NCI-H446 treated with DMSO at 0.1 percent for 48 hours (cell line): ENCODE measurements at regions not wholly inside any gene's neighbourhood (a gene's known extent, or its start where the extent isn't known, plus 50 kb on each side); places are given as distances from the start of the nearest gene placed in this dataset.
"Not testable (repeated sequence)": the region's sequence is repeated elsewhere in the genome, so short reads cannot be mapped to it uniquely, and the experiment has no call there.

Experiments used
- DNase-seq: peaks from one replicate; lab custom pipeline; 2025; lab: John Stamatoyannopoulos, UW

DNA sequence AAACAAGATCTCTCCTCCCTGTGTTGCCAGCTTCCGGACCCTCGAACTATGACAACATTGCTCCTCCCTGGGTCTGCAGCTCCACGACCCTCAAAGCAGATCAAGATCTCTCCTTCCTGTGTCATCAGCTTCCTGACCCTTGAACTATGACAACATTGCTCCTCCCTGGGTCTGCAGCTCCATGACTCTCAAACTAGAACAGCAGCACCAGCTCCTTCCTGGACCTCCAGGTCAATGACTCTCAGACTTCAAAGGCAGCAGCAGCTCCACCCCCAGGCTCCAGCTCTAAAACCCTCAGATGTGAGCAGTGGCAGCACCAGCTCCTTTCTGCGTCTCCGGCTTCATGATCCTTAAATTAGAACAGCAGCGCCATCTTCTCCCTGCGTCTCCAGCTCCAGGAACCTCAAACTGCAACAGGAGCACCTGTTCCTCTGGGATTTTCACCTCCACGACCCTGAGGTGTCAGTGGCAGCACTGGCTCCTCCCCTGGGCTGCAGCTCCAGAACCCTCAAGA is 341.0 kb upstream of the SULF2 start:
- DNase-seq: no peak

DNA sequence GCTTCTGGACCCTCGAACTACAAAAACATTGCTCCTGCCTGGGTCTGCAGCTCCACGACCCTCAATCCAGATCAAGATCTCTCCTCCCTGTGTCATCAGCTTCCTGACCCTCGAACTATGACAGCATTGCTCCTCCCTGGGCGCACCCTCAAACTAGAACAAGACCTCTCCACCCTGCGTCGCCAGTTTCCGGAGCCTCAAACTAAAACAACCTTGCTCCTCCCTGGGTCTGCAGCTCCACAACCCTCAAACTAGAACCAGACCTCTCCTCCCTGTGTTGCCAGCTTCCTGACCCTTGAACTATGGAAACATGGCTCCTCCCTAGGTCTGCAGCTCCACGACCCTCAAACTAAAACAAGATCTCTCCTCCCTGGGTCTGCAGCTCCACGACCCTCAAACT is 339.7 kb upstream of the SULF2 start:
- no peak for DNase-seq

DNA sequence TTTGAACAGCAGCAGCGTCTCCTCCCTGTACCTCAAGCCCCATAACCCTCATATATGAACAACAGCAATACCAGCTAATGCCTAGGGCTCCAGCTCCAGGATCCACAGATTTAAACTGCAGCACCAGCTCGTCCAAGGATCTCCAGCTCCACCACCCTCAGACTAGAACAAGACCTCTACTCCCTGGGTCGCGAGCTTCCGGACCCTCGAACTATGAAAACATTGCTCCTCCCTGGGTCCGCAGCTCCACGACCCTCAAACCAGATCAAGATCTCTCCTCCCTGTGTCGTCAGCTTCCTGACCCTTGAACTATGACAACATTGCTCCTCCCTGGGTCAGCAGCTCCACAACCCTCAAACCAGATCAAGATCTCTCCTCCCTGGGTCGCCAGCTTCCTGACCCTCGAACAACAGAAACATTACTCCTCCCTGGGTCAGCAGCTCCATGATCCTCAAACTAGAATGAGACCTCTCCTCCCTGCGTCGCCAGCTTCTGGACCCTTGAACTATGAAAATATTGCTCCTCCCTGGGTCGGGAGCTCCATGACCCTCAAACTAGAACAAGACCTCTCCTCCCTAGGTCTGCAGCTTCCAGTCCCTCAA is 339.0 kb upstream of the SULF2 start:
- no peak for DNase-seq

DNA sequence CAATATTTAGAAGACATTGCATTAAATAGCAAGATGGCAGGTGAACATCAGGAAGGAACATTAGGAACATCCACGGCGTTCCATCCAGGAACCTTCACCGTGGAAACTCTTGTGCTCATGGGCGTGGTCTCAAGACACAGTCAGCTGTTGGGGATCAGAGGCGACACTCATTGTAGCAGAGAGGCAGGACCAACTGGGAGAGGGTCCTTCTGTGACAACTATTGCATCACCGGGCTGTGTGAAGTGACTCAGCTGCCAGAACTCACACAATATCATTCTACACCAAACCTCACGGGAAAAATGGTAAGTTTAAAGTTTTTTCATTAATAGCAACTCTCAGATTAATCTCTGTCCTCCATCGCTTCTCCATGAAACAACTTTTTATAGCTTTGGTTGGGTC is 334.8 kb upstream of the SULF2 start:
- no peak for DNase-seq

DNA sequence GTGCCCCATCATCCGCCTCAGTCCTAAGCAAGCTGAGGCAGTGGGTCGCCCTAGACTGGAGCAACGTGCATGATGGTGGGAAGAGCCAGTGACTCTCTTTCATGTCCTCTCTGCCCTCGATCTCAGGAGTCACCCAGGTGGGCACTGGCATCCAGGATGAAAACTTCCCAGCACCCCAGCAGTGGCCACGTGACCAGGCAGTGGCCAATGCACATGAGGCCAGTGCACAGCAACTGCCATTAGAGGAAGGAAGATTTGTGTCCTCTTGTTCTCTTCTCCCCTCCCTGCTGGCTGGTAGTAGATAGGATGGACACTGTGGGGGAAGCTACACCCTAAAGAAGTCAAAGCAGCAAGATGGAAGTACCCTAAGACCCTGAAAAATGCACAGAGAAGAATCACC is 334.1 kb upstream of the SULF2 start:
- not testable (repeated sequence) for DNase-seq

GRCh38 chr20:48115502-48115901 is 330.2 kb upstream of the SULF2 start:
- no peak for DNase-seq

DNA sequence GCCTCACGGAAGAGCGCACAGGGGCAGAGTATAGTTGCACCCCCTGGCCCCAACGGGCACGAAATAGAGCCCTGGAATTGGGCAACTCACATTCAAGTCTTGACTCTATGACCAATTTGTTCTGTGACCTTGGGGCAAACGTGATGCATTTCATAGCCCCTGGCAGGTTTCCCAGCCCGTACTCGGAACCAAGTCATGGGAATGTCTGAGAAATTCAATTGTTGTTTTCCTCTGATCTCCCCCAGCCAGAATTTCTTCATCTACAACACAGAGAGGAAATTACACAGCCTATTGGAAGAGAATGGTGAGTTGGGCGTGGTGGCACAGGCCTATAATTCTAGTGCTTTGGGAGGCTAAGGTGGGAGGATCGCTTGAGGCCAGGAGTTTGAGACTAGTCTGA is 322.3 kb upstream of the SULF2 start:
- DNase-seq: no peak

DNA sequence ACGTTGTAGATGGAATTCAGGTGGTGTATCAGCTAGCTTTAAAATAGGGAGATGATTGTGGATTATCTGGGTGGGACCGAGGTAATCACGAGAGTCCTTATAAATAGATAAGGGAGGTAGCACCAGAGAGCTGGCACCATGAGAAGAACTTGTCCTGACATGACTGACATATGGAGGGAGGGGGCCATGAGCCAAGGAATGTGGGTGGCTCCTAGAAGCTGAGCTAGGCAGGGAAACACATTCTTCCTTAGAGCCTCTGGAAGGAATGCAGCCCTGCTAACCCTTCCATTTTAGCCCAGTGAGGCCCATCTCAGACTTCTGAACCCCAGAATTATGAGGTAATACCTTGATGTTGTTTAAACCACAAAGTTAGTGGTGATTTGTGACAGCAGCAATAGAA is 321.1 kb upstream of the SULF2 start:
- DNase-seq: no peak

DNA sequence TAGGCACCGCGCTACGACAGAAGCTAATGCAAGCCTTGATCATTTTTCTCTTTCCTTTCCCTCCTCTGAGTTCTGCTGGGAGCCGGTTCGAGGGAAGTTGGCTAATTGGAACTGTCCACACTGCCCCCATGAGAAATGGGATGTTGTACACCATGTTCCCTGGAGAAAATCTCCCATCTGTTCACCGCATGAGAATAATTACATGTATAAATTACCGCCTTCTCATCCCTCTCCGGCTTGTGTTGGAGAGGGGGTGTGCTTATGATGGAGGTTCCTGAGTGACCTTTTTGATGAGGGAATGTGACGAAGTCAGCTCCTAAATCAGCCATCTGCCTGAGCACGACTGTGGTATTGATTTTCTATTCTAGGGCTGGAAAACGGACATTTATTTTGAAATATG is 320.2 kb upstream of the SULF2 start:
- peak; percentile 29 for DNase-seq

DNA sequence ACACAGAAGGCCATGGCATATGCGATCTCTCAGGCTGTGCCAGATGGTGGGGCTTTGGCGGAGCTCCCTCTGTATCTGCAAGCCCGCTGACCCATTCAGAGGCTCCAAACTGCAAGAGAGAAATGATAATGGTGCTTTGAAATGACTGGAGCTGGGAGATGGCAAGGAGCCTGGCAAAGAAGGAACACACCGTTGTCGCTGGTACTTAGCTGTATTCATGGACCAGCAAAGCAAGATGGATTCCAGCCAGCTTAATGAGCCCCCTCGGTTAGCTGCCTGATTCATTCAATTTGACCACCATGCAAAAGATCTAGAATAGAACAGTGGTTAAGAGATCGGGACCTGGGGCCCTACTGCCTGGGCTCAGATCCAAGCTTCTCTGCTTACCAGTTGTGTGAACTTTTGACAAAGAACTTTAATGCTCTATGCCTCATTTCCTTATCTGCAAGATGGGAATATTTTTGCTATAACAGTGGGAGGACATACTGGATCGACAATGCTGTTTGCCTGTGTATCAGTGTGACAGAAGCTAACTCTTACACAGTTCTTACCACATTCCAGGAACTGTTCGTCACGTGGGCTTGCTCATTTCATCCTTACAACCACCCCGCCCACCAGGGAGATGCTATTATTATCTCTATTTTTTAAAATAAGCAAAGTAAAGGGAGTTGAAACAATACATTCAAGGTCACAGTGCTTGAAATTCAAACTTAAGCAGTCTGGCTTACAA is 317.8 kb upstream of the SULF2 start:
- peak; percentile 98 for DNase-seq

- DNase-seq: peak; percentile 87
These were observed 317.0 kb upstream of the SULF2 start for GRCh38 chr20:48102076-48102787.

- no peak for DNase-seq
These were observed 315.2 kb upstream of the SULF2 start for GRCh38 chr20:48100483-48100882.

GRCh38 chr20:48098866-48099265 is 313.6 kb upstream of the SULF2 start:
- DNase-seq: no peak

DNA sequence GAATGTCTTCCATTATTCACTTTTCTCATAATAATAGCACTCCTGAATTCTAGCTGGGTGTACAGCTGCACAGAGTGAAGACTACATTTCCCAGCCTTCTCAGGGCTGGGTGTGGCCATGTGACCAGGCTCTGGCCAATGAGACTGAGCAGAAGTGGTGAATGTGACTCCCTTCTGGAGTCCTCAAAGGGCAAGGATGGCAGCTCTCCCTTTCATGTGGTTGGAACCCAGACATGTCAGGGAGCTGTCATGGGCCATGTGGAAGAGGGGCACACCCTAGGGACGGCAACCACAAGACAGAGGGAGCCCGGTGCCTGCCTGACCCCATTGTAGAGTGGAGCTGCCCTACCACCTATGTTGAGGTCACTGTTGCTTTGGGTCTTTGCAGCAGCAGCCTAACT is 312.8 kb upstream of the SULF2 start:
- DNase-seq: no peak

DNA sequence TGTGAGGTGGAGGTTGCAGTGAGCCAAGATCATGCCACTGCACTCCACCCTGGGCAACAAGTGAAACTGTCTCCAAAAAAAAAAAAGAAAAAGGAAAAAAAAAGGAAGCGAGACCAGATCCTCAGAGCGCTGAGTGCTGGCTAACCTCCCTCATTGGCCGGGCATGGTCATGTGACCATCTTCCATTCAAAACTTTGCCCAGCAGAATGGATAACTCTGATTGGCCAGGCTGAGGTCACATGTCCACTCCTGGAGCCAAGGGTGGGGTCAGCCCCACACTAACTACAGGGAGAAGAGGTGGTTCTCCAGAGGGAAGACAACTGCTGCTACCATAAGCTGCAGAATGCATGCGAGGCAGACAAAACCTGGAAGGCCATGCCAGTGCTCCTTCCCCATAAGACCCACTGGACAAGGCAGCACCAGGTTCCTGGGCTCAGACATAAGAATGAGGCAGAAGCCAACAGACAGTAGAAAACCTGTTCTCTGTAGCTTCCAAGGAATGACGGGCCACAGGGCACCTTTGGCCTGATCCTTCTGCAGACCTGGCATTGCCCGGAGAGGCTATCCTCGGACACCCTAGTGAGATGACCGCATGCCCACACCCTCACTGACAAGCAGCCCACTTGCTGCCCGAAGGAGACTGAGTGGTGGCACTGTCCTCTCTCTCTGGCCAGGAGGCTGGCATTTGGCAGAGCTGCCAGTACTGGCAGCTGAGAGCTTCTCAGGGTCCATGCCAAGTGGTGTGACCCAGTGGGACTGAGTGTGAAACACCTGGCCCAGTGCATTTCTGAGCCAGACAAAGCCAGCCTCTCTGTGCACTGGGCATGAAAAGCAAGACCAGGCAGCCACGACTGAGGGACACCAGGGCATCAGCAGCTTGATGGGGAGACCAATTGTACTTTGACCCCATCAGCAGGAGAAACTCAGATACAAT is 311.9 kb upstream of the SULF2 start:
- DNase-seq: no peak

- DNase-seq: no peak
These were observed 311.1 kb upstream of the SULF2 start for GRCh38 chr20:48096212-48096875.

DNA sequence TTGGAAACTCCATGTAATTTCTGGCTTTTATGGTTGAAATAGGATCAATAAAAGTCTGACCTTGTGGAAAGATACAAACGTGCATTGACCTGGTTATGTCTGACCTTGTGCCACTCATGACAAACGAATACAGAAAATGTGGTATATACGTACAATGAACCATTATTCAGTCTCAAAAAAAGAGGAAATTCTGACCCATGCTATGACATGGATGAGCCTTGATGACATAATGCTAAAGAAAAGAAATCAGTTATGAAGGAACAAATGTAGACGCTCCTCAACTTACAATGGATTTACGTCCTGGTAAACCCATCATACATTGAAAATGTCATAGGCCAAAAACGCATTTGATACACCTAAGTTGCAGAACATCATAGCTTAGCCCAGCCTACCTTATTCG is 309.7 kb upstream of the SULF2 start:
- no peak for DNase-seq

DNA sequence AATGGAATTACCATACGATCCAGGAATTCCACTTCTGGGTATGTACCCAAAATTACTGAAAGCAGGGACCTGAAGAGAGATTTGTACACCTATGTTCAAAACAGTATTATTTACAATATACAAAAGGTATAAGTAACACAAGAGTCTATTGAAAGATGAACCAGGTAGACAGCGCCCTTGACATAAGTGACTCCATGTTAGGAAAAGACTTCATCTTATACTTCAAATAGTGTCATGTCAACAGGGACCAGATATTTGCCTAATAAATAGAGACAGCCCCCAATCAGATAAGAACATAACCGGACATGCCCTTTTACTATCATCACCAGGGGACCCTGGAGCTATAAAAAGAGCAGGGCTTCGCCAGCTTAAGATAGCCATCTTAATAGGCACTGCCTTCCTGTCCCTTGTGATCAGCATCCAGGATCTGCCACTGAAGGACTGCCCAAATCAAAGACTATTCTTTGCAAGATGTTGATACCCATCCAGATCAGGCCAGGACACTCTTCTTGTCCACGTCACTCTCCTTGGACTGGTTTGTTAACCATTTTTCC is 309.0 kb upstream of the SULF2 start:
- DNase-seq: no peak

DNA sequence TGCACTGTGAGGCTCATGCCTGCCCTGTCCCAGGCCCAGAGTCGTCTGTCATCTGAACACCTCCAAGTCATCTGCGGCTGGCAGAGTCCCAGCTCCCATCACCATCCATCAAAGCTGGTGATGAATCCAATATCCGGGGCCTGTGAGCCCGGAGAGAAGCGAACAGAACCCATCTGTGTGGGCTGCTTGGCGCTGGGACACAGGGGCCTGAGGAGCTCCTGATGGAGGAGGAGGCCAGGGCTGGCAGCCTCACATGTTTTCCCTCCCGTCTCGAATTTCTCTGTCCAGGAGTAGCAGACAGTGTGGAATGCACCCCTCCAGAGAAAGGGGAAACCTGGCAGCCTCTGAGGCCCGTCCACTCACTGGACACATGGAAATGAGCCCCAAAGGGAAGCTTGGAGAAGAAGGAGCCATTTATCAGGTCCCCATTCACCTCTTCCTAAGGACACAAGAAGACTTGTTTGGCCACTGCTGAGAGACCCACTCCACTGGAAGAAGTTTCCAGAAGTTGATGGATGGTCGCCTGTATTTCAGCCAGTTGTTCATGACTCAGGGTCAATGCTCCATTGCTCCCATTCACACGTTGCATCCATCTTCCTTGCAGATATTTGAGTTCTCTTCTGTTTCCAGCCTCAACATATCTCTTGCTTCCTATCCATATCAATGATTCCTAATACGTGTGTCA is 307.5 kb upstream of the SULF2 start:
- no peak for DNase-seq

DNA sequence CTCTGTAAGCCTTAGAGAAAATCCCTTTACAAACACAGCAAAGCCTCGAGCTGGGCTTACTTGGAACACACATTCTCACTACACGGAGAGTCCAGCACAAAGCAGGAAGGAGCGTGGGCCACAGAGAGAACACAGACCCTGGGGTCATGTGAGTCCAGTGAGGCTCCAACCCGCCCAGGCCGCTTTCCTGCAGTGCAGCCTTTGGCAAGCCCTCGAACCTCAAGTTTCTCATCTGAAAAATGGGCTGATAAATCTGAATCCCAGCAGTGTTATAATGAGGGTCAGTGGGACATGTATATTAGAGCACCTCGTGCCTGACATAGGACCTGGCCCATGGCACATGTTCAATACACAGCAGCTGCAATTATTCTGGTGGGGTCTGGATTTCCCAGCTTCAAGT is 305.5 kb upstream of the SULF2 start:
- DNase-seq: no peak

- DNase-seq: no peak
These were observed 305.0 kb upstream of the SULF2 start for GRCh38 chr20:48090314-48090713.
